ENCODE measurements at regions not wholly inside any gene's neighbourhood (a gene's known extent, or its start where the extent isn't known, plus 50 kb on each side); places are given as distances from the start of the nearest gene placed in this dataset.

- DNase-seq = peak; percentile 60
Measured at GRCh38 chr18:76679945-76680344, 142.4 kb upstream of the ZNF236 start.

- peak; percentile 79 for DNase-seq
Measured at GRCh38 chr18:76679259-76679658, 143.1 kb upstream of the ZNF236 start.

GRCh38 chr18:76678248-76678647 lies 144.1 kb upstream of the ZNF236 start:
- no peak for DNase-seq

- DNase-seq = no peak
Measured at GRCh38 chr18:76674596-76674995, 147.8 kb upstream of the ZNF236 start.

GRCh38 chr18:76673281-76674185 lies 148.8 kb upstream of the ZNF236 start:
- no peak for DNase-seq

- DNase-seq = no peak
Measured at GRCh38 chr18:76672627-76673026, 149.7 kb upstream of the ZNF236 start.

- DNase-seq = no peak
Measured at GRCh38 chr18:76670564-76671288, 151.6 kb upstream of the ZNF236 start.

- no peak for DNase-seq
Measured at GRCh38 chr18:76668546-76668945, 153.8 kb upstream of the ZNF236 start.

GRCh38 chr18:76668119-76668518 lies 154.2 kb upstream of the ZNF236 start:
- DNase-seq = no peak

- no peak for DNase-seq
Measured at GRCh38 chr18:76667603-76668002, 154.8 kb upstream of the ZNF236 start.

GRCh38 chr18:76662626-76663025 lies 159.7 kb upstream of the ZNF236 start:
- no peak for DNase-seq

- DNase-seq = no peak
Measured at GRCh38 chr18:76660571-76661192, 161.7 kb upstream of the ZNF236 start.

- DNase-seq = no peak
Measured at GRCh38 chr18:76658627-76659026, 163.6 kb upstream of the ZNF516 start.

- no peak for DNase-seq
Measured at GRCh38 chr18:76657911-76658470, 162.9 kb upstream of the ZNF516 start.

GRCh38 chr18:76656925-76657827 lies 162.1 kb upstream of the ZNF516 start:
- DNase-seq = no peak

GRCh38 chr18:76654577-76654976 lies 159.5 kb upstream of the ZNF516 start:
- no peak for DNase-seq

- DNase-seq = no peak
Measured at GRCh38 chr18:76647322-76647721, 152.3 kb upstream of the ZNF516 start.

- no peak for DNase-seq
Measured at GRCh38 chr18:76644580-76644979, 149.5 kb upstream of the ZNF516 start.

- DNase-seq = no peak
Measured at GRCh38 chr18:76643996-76644395, 149.0 kb upstream of the ZNF516 start.

- DNase-seq = no peak
Measured at GRCh38 chr18:76643199-76643598, 148.2 kb upstream of the ZNF516 start.

- DNase-seq = no peak
Measured at GRCh38 chr18:76640438-76640837, 145.4 kb upstream of the ZNF516 start.

GRCh38 chr18:76634564-76634963 lies 139.5 kb upstream of the ZNF516 start:
- DNase-seq = no peak

All from NCI-H345 (cell line).